ENCODE measurements at regions not wholly inside any gene's neighbourhood (a gene's known extent, or its start where the extent isn't known, plus 50 kb on each side); places are given as distances from the start of the nearest gene placed in this dataset.

DNA sequence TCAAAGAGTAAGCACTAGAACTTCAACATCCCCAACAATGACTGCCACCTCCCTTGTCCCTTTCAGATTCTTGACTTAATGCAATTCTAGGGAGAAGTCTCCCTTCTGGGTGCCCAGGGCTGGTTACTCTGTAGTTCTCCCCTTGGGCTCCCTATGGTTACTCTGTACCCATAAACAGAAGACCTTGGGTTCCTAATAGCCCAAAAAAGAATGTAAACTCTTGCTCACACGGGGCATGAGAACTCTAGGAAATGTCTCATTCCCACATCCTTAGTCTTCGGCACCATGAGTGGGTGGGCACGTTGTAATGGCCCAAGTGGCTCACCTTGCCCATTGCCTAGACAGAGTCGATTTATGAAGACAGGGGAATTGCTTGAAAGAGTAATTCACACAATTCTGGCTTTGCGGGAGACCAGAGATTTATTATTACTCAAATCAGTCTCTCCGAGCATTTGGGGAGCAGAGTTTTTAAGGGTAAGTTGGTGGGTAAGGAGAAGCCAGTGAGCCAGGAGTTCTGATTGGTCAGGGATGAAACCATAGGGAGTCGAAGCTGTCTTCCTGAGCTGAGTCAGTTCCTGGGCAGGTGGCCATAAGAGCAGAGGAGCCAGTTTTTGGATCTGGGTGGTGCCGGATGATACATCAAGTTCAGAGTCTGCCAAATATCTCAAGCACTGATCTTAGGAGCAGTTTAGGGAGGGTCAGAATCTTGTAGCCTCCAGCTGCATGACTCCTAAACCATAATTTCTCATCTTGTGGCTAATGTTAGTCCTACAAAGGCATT lies 61.2 kb upstream of the SIRPG start:
- TF ChIP-seq, protein P1, sequence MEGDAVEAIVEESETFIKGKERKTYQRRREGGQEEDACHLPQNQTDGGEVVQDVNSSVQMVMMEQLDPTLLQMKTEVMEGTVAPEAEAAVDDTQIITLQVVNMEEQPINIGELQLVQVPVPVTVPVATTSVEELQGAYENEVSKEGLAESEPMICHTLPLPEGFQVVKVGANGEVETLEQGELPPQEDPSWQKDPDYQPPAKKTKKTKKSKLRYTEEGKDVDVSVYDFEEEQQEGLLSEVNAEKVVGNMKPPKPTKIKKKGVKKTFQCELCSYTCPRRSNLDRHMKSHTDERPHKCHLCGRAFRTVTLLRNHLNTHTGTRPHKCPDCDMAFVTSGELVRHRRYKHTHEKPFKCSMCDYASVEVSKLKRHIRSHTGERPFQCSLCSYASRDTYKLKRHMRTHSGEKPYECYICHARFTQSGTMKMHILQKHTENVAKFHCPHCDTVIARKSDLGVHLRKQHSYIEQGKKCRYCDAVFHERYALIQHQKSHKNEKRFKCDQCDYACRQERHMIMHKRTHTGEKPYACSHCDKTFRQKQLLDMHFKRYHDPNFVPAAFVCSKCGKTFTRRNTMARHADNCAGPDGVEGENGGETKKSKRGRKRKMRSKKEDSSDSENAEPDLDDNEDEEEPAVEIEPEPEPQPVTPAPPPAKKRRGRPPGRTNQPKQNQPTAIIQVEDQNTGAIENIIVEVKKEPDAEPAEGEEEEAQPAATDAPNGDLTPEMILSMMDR (conservative IDR thresholded peaks at IDR 0.05 in 1 of 2, IDR thresholded peaks at IDR 0.05 in 1 of 2; ENCODE audit: low read depth in 1 of 2, low read length in 2 of 2), result no peak
- TF ChIP-seq EZH2 (IDR thresholded peaks at IDR 0.05; ENCODE audit: low read length, missing control alignments), result no peak

Data from fibroblast of lung (primary cell).